ENCODE measurements at regions not wholly inside any gene's neighbourhood (a gene's known extent, or its start where the extent isn't known, plus 50 kb on each side); places are given as distances from the start of the nearest gene placed in this dataset.

DNA sequence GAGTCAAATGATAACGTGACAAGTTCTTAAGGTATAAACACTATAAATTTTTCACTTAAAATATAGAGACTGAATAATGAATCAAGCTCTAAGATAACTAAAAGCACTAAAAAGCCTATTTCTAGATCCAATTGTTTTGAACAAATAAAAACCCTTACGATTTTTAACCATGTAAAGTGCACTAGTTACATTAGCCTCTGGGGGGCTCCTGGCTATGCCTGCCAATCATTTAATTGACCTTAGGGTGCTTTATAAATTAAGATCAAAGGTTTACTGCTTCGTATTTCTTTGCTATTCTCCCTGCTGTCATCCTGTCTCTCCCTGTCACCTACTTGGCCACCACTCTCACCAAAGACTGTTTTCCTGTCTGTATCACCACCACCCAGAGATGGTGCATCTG lies 133.4 kb downstream of the ESM1 start:
- no peak for DNase-seq

DNA sequence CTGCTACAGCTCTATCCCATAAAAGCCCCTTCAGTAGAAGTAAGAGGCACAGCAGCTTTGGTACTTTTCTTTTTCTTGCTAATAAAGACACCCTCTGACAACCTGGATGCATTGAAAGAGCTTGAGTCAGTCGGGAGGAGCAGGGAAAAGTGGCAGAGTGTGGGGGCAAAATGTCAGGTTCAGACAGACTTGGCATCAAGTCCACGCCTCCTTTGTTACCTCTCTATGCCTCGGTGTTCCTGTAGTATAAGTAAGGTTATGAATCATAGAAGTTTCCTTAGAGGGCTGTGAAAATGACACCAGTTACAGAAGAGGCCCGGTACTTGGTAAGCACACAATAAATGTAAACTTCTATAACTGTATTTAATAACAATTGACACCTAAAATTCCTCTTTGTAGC lies 133.9 kb downstream of the ESM1 start:
- no peak for DNase-seq

DNA sequence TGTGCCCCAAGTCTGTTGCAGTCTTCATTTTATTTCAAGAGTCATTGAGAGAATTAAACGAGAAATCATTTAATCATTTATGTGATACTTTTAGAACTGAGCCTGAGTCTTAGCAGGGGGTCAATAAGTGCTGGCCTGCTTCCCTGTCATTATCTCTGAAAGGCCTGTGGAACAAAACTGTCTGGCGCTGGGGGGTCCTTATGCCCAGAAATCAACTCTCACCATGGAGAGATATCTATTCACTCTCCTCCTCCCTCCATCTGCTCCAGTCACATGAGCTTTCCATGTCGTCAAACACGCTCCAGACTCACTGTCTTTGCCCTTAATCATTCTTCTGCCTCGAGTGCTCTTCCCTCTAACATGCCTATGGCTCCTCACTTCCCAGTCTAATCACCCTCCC lies 136.8 kb downstream of the ESM1 start:
- DNase-seq: no peak

DNA sequence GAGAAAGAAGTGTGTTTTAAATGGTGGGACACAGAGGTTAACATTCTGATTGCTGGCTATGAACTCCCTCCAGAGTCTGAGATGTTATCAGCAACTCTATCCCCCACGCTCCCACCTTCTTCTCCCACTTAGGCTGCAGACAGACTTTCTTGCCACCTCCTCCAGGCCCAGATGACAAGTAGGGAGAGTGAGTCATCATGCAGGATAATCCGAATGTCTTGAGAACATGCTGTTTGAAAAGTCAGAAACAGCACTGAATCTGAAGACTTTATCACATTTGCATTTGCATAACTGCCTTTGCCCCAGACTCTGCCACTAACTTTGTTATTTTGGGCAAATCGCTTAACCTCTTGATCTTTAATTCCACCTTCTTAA lies 139.8 kb downstream of the ESM1 start:
- no peak for DNase-seq

DNA sequence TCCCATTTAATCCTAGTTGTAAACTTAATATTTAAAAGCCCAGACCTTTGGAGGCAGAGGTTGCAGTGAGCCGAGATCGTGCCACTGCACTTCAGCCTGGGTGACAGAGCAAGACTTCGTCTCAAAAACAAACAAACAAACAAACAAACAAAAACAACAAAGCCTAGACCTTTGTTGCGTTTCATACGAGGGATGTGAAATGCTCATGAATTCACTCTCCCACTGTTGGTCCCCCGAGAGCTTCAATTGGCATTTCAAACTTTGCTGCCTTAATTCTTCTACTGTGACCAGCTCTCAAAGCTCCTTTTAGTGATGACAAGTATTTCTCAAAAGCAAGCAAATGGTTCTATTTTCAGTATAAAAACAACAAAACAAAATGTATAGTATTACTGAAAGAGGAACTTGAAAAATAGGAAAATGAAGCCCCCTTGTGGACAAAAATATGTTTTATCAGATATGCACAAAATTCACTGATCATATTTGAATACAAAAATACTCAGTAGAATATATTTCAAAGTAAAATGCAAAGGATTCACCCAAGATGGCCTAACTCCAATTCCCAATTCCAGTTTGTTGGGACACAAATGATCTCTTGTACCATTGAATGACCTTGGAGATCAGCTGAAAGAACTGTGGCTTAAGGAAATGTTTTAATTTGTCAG lies 140.4 kb downstream of the ESM1 start:
- peak; percentile 52 for DNase-seq

DNA sequence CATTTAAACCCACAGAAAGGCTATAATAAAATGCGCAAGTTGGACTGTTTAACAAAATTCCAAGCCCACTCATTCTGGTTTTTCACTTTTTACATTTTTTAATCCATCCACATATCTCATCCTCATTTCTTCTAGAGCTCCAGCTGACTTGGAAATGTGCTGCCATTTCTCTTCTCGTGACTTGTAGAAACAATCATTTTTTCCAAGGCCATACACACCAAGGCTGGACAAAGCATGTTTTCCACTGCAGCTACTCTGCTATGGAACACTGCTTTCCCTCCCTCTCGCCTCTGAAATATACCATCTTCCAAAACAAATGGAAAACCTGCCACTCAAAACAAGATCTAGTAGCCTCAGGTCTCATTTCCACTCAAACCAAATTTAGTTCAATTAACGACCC lies 141.1 kb downstream of the ESM1 start:
- no peak for DNase-seq

DNA sequence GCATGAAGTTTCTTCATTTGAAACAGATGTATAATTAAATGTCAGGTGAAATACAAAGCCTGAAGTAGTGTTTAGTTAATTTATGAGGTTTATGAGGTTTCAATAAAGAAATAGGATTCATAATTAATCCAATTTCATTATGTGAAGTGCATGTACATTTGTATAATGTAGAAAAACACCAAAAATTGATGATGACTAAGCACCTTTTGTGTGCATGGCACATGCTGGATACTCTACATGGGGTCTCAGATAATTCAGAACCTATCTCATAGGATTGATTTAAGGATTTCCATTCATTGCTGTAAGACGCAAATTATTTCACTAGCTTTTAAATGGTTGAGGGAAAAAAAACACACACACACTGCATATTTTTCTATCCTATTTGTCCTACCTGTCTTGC lies 143.9 kb downstream of the ESM1 start:
- DNase-seq: no peak

DNA sequence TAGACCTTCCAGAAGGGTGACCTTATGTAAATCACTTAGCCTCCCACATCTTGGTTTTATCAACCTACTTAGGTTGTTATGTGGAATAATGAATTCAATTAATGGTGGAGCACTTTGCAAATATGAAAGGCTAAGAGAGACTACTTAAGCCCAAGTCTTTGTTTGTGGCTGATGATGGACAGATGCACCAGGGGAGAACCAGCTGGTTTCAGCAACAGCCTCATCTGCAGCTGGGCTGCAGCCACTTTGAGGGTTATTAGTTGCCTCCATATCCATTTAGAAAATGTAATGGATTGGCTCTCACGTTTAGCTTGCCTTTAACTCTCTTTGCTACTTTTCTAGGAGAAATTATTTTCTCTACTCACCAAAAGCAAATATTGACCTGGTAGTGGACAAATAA lies 146.6 kb downstream of the ESM1 start:
- DNase-seq: no peak

DNA sequence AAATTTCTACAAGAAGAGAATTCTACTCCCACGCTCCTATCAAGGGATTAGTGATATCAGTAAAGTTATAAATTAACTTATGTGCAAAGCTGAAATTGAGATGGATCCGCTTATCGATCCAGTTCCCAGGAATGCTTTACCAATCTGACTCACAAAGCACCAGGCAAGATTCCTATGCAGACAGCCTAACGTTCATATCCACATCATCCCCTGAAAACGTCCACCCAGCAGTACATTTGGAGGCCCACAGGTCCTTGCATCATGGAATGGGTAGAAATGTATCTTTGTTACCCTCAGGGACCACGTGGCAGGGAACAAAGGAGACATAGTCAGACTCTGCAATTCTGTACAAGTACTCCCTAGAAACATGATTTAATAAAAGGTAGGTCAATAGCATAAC lies 147.4 kb downstream of the ESM1 start:
- DNase-seq: no peak

DNA sequence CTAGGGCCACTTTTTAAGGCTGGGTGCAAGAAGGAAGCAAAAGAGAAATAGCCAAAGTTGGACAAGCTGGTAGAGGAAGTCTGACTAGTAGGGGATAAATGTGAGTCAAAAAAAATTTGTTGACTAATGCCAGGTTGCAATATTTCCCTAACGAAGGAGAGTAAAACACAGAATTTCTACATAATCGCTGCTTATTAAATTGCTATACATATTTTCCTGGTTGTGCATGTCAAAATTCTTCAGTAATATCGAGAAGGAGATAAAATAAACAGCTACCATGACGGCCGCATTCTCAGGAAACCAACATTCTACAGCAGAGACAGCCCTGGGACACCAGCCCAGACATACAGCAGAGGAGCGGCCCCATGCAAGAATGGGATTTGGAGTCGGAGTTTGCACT lies 148.3 kb downstream of the ESM1 start:
- no peak for DNase-seq

DNA sequence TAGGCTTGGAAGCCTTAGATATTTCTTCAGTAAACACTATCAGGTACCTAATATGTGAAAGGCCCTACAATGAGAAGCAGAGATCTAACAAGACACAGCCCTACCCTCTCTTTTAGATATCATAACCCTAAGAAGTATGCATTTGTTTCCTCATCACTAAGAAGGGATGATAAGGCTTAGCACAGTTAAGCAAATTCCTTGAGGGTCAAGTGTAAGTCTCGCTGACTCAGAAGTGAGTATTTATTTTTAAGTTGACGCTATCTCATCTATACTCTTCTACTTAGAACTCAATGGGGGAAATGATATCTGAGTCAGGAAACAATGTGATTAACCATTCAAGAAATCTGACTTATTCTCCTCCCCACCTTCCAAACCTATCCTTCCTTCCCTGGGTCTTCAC lies 149.7 kb downstream of the ESM1 start:
- no peak for DNase-seq

DNA sequence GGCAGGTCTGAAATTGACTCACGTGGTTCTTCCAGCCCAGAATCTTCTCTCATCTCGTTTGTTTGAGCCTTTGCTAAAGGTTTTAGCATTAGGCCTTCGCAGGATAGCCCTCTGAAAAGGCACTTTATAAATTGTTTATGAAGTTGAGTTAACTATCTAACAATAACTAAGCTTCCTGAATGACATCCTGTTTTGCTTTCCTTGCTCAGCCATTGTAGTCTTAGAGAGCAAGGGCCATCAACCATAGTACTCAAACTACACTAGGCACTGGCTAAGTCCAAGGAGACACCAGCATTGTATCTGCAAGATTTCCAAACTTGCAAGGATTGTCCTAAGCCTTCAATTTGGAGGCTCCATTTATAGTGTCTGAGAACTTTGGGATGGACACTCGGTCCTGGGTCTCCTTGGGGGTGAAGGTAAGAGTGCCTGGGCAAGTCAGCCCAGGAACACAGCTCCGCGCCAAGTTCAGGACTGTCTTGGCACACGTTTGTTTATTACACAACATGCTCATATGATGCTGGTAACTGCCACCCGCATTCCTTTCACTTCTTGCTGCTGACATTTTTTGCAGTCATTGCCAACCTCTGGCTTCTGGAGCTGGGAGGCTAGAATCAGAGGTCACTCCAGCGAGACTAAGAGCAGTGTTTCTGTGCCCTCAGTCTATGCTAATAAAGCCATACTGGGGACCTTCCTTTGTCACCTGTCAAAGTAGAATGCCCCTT lies 151.1 kb downstream of the ESM1 start:
- no peak for DNase-seq

DNA sequence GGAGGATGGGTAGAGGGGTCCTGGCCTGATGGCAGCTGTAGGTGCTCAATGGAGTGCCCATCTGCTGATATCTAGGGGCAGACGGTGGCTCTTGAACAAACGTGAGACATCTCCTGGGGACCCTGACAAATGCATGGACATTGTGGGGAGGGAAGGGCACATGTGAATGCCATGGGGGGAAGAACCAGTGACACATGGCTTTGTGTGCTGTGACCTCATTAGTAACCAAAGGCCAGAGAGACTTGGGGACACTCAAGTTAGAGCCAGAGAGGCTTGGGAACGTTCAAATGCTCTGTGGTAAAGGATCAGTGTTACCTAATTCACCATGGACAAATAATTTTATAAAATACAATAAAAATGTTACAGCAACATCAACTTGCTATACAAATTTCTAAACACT lies 151.8 kb downstream of the ESM1 start:
- DNase-seq: no peak

DNA sequence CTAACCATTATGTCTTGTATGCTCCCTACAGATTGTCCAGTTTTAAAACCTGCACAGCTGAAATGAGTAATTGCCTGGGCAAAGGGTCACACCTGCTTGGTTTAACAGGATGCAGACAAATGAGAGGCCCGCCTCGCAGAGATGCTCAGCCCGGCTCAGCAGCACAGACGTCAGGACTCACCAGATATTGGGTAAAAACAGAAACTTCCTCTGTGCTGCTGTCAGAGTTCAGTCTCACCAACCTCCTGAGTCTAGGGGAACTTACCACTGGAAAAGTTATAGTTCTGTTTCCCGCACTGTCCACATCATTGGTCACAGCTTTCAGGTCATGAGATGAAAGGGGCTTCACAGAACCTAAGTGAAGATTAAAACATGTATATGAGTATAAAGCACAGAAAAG lies 152.5 kb downstream of the ESM1 start:
- no peak for DNase-seq

DNA sequence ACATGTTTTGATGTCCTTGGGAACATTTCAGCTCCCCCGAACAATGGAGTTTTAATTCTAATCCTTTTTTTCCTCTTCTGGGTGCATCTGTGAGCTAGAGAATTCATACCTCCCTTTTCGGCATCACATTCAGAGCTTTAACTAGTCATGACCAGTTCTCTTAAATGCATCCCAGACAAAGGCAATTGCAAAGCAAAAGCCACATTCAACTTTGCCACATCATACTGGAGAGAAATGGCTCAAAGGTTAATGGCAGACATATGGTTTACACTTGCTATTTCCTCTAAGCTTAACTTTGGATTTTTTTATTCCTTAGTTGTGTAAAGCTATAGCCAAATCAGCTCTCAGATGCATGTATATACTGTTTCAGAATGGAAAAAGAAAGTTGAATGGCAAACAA lies 153.3 kb downstream of the ESM1 start:
- peak; percentile 50 for DNase-seq

DNA sequence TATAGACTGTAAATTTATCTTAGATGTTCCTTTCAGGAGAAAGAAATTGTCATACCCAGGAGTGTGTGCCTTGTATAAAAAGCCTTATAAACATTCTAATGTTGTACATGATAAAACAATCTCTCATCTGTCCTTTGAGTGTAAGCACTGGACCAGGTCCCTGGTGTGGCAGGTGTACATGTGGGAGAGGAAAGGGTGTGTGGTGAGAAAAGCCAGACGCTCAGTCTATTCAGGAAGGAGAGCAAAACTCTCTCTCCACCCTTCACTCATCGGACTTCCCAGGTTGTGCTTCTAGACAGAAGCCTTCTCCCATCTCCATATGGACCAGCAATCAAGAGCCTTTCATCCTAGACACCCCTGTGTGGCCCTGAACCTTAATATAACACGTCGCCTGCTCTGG lies 154.2 kb downstream of the ESM1 start:
- DNase-seq: no peak

DNA sequence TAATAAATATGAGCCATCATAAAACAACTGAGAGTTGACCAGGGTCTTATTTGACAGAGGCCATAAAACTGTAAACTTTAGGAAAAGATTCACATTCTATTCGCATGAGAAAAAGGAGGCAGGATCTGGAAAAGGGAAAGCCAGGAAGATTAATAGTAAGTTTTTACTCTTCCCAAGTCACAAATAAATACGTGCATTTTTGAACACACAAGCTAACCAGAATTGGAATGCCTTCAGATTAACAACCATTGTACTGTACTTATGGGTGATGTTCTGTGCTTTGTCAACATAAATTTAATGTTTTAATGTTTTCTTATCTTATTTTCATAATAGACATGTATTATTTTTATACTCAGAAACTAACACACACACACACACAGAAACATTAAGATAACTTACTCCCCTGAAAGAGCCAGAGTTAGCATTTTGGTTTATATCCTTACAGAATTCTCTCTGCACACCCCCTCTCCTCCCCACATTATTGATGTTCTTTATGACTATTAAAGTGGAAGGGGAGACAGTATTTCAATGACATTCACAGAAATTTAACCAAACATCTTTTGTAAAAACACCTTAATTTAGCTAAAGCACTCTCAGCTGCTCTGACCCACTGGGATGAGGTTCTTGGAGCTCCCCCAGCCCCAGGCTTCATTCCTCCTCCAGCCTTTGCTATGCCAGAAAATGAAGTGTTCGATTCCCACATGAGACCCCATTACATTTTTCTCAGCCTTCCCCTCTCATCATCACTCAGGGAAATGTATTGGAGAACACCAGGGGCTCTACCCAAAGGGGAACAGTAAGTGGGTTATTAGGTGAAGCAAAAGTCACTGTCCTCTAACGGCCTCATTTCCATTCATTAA lies 155.5 kb downstream of the ESM1 start:
- DNase-seq: peak; percentile 46

DNA sequence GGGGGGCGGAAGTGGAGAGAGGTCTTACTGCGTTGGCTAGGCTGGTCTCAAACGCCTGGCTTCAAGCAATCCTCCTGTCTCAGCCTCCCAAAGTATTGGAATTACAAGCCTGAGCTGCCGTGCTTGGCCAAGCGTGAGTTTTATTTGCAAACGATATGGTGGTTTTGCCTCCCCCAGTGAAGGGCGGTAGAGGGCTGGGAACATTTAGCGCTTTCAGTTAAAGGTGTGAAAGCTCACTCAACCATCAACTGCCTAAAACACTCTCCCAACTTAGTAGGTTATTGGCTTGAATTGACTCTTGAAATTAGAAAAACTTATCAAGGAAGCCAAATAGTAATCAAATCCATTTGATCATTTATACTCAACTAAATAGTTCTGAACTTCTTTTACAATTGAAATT lies 156.3 kb downstream of the ESM1 start:
- DNase-seq: no peak

DNA sequence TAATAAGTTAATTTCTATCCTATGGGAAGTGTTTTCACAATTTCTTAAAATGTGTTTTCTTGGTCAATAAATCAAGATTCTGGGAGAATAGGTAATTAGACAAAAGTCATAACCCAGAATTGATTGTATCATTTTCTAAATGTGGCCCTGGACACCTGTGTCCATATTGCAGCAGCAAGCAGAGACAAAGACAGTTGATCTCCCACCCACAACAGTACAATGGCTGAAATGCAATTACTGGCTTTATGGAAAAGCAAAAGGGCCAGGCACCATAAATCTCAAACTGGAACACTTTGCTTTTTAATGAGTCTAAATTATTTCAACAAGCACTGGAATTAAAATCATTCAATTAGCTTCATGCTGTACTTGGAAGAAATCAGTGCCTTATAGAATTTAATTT lies 157.2 kb downstream of the ESM1 start:
- DNase-seq: no peak

DNA sequence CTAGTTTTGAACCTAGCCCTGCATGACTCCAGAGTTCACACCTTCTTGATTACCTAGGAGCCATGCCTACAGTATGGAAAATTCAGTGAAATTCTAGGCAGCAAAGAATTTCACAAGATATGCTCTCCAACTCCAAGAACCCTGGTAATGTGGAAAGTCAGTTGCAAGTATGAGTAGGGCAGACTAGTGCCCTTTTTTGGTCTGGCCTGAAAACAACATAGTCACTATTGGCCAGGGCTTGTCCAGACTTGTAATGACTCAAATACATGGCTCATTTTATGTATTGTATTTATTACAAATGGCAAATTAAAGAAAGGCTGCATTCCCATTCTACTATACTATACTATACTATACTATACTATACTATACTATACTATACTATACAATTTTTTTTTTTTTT lies 160.4 kb downstream of the ESM1 start:
- DNase-seq: no peak

DNA sequence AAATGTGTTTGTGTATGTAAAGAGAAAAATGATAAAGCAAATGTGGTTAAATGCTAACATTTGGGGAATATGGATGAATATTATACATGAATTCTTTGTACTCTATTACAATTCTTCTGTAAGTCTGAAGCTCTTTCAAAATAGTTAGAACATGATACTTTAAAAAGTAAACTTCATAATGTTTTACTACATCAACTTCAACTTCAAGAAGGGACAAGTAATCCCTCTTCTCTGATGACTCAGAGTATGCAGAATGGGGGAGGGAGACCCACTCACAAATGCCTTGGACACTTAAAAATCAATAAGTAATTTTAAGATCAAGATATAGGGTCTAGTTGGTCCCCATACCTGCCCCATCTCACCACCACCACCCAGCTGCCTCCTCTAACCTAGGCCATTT lies 162.4 kb downstream of the ESM1 start:
- no peak for DNase-seq

DNA sequence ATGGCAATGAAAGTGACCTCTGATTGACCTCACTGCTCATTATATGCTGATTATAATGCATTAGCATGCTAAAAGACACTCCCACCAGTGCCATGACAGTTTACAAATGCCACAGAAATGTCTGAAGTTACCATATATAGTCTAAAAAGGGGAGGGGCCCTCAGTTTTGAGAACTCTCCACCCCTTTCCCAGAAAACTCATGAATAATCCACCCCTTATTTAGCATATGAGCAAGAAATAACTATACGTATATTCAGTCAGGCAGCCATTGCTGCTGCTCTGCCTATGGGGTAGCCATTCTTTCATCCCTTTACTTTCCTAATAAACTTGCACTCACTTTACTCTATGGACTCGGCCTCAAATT lies 163.1 kb downstream of the ESM1 start:
- DNase-seq: no peak

DNA sequence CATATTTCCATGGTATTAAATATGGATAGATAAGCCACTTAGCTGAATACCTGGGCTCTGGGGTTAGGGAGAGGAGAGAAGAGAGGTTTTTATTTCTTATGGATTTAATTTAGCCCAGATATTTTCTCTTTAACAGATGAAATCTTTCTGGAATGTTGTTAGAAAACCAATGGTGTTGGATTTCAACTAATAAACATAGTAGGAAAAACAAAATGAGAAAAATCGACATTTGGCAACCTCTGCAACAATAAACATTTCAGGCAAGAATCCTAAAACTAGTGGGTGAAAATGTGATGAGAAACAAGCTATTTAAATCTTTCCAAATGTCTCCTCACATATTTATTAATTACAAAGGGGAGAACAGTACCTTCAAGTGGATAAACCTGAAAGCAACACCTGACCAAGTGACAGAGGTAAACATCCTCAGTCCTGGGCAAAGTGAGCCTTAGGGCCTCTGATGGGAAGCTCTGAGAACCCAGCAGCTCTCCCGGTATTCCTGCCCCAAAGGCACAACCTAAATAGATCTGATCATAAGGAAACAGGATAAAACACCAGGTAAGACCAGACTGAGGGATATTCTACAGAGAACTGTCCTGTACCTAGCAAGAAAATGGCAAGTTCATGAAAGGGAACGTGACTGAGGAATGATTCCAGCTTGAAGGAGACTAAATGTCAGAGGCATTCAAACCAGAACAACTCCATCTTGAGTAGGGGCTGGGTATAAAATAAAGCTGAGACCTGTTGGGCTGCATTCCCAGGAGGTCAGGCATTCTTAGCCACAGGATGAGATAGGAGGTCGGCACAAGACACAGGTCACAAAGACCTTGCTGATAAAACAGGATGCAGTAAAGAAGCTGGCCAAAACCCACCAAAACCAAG lies 163.7 kb downstream of the ESM1 start:
- no peak for DNase-seq
